GM12865 (cell line): ENCODE measurements at regions not wholly inside any gene's neighbourhood (a gene's known extent, or its start where the extent isn't known, plus 50 kb on each side); places are given as distances from the start of the nearest gene placed in this dataset.

Source experiments
- DNase-seq: peaks from one replicate; pipeline ENCODE4 v3.0.0; 2010; ENCODE audit warnings: low read depth
- H3K4me3 ChIP-seq: 2 replicates; pipeline ENCODE4 v1.5.1; 2011; ENCODE audit warnings: mild to moderate bottlenecking, low read depth, low read length, control low read depth
- TF ChIP-seq, protein P1 (sequence below): IDR thresholded peaks from 2 replicates; pipeline ENCODE4 v1.5.1; 2011; ENCODE audit warnings: low read length, control low read depth, low read depth, inconsistent platforms; ENCODE audit not compliant: insufficient read depth; ENCODE audit errors: missing control alignments

DNA sequence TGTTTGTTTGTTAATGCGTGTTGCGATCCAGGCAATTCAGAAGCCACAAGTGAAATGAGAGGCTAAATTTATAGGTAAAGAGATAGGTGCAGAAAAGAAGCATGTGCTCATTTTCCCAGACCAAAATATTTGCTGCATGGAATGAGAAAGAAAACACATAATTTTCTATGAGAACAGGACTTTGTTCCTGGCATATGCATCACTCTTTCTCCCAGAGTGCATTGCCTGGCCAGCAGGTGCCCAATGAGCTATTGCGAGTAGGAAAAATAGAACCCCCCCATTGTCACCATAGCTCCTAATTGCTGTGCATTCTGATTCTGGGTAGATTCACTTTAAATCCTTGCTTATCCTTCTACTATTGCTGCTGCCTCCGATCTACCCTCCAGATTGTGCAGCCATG lies 410.4 kb downstream of the PMP22 start:
- no peak overlapping the region for H3K4me3 ChIP-seq
- DNase-seq, result no peak
- TF ChIP-seq, protein P1, sequence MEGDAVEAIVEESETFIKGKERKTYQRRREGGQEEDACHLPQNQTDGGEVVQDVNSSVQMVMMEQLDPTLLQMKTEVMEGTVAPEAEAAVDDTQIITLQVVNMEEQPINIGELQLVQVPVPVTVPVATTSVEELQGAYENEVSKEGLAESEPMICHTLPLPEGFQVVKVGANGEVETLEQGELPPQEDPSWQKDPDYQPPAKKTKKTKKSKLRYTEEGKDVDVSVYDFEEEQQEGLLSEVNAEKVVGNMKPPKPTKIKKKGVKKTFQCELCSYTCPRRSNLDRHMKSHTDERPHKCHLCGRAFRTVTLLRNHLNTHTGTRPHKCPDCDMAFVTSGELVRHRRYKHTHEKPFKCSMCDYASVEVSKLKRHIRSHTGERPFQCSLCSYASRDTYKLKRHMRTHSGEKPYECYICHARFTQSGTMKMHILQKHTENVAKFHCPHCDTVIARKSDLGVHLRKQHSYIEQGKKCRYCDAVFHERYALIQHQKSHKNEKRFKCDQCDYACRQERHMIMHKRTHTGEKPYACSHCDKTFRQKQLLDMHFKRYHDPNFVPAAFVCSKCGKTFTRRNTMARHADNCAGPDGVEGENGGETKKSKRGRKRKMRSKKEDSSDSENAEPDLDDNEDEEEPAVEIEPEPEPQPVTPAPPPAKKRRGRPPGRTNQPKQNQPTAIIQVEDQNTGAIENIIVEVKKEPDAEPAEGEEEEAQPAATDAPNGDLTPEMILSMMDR, result no peak

DNA sequence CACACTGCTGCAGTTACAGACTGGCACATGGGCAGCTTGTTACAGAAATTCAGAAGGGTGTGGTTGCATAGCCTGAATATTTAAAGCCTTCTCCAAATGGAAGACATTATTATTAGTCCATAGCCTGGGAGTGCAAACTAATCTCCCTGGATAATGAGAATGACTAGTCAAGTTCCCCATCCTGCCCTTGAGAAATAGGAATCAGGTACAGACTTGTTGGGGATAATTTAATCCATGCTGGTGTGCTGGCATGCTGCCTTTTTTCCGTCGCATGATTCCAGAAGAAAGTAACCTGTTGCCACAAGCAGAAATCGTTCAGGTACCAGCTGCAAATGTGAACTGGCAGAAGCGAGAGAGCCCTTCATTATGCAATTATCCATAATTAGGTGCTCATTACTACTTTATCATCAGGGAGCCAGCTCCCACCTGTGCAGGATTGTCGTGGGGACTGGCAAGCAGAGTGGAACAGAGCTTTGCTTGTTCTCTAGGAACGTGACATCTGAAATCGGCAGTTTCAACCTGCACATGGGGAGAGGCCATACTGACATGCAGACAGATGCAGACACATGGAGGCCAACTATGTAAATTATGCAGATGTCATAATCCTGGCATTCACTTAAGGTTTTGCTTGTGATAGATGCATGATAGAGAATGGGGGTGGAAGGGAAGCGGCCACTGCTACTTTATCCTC lies 419.4 kb downstream of the PMP22 start:
- no peak for DNase-seq
- TF ChIP-seq, protein P1, result no peak
- H3K4me3 ChIP-seq, result no peak overlapping the region

DNA sequence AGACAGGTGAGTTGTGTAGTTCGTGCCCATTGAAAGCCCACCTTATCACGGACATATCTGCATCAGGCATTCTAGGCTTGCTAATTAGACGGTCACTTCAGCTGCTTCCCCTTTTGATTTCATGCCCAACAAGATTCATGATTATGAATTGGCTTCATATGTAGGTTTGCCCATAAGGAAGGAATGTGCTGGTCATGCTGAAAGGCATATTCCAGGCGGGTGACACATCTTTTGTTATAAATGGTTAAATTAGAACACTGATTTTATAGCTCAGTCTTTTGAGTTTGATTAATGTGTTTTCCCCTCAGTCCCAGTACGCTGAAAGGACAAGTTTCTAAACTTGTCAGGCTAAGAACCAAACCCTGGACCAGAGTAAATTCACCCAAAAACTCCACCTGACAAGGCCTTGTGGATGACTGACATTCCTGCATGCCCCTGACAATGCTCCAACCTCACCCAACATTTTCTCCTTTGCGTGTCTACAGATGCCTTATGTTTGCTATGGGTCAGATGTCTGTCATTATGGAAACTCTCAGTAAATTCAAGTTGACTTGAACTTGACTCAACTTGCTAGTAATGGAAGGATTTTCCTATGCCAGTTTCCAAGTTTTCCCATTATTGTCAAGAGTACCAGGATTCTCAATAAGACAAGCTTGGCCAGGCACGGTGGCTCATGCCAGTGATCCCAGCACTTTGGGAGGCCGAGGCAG lies 421.9 kb downstream of the PMP22 start:
- TF ChIP-seq, protein P1, result no peak
- no peak overlapping the region for H3K4me3 ChIP-seq
- no peak for DNase-seq

DNA sequence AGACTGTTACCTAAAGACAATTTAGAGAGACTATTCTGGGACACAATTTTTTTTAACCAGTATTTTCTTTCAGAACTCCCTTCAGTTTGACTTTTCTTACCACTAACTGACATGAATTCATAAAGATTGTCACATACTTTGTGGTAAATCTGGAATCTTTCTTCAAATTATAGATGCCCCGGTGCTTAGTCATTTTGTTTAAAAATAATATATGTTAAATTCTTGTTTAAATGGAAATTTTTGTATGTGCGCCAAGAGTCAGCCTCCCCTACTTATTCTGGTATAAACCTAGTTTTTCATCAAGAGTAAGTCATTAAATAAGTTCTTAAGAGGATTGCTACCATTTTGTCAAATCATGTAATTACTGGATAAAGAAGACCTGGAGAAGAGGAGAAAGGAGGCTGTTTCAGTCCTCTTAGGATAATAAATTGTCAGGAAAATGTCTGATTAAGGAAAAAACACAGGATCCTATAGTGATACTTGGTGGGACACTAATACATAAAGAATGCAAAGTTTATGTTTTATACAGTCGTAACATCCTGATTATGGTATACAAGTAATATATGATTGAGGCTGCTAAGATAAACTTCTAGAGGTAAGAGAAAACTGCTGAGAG lies 424.4 kb downstream of the PMP22 start:
- TF ChIP-seq, protein P1, result no peak
- DNase-seq, result no peak
- no peak overlapping the region for H3K4me3 ChIP-seq

DNA sequence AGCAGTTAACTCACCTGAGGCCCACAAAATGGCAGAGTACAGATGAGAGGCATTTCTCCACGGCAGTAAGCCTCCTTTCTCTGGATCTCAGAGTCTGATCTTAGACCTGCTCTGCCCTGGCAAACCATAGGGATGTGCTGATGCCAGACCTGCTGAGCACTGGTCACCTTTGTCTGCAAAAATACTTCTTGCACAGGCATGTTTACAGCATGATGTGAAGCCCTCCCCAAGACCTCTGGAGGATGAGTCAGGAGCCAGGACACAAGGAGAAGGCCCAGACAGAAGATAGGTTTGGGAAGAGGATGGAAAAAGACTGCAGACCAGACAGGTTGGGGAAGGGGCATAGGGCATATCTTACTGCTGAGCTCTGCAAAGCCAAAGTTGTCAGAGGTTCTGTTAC lies 426.6 kb downstream of the PMP22 start:
- DNase-seq, result no peak
- TF ChIP-seq, protein P1, result no peak
- no peak overlapping the region for H3K4me3 ChIP-seq

DNA sequence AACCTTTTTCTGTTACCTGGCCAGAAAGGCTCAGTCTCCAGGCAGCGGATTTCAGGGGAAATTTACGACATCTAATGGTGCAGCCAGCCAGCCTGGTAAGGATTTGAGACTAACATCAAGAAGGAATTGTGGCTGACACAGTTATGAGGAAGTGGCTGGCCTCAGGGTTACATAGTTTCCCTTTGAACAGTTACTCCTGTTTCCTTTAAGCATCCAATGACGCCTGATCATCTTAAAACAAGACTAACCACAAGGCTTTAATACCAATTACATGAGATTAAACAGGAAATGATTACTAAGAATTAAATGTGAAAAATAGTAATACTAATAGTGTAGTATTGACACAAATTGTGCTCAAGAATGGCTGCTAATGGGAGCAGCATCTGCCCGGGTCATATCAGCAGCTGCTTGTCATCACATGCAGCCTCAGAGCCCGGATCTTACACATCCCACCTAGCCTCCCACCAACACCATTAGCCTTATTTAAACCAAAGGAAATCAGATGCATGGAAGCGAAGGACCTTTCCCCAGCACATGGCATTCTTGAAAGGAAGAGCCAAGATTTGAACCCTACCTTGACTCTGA lies 431.8 kb downstream of the PMP22 start:
- TF ChIP-seq, protein P1, result no peak
- DNase-seq, result no peak
- no peak overlapping the region for H3K4me3 ChIP-seq
